Islet precursor cell (in vitro differentiated cells): ENCODE measurements at regions not wholly inside any gene's neighbourhood (a gene's known extent, or its start where the extent isn't known, plus 50 kb on each side); places are given as distances from the start of the nearest gene placed in this dataset.
"Not testable (repeated sequence)": the region's sequence is repeated elsewhere in the genome, so short reads cannot be mapped to it uniquely, and the experiment has no call there.

Experiments used
- DNase-seq: peaks from one replicate; pipeline ENCODE4 v3.0.0-alpha.2; 2018

DNA sequence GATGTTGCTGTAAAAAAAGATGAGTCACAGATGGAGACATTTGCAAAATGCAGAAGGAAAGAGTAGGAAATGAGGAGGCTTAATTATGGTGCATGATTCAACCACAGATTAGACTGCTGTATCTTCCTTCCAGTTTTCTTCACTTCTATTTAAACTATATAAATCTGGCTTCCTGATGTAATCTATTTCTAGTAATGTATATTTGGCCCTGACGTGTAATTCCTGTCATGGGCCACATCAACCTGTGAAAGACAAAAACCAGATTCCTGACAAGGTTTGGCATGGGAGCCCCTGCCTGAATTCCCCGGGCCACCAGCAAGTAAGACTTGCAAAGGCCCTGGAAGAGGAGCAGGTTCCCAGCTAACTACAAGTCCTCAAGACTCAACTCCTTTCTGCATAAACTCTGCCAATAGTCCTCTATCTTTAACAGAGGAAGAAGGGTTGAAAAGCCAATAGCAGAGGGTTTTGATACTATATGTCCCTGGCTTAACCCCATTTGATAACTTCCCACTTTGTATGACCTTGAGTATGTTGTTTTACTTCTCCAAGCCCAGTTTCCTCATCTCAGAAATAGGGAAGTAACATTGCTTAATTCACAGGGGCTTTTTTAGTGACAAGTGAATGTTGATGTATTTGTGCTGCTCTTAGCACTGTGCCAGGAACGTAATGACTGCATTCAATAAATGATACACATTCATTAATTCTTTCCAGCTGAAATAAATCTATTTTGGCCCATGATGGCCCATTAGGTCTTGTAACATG lies 172.7 kb downstream of the SPRY2 start:
- DNase-seq: no peak

DNA sequence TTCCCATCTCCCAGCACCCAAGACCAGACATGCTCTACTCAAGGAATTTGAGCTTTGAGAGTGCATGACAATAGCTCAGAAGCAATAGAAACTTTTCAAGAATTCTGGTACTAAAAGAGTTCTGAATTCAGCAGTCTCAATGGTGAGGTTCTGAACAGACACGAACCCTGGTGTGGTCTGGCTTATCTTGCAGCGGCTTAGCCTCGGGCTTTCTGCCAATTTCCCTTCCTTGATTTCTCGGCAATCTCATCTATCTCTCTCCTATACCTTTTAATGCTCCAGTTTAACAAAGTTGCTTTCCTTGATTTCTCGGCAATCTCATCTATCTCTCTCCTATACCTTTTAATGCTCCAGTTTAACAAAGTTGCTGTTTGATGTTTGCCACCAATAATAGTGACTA lies 174.6 kb downstream of the SPRY2 start:
- no peak for DNase-seq

DNA sequence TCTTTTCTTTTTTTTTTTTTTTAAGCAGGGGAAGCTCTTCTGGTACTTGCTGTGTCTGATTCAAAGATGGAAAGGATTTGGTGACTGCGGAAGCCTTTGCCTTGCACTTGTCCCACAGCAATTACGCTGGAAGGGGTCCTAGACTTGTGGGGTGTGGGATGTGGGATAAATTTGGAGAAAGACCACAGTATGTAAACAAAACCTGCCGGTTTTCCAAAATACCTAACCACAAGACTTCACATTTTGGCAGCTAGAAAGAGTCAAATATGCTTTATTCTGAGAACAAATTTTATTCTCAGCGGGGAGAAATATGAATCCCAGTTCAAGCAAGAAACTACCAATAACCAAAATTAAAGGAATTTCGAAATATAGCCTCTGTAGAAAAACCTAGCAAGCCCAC lies 176.5 kb downstream of the SPRY2 start:
- no peak for DNase-seq

DNA sequence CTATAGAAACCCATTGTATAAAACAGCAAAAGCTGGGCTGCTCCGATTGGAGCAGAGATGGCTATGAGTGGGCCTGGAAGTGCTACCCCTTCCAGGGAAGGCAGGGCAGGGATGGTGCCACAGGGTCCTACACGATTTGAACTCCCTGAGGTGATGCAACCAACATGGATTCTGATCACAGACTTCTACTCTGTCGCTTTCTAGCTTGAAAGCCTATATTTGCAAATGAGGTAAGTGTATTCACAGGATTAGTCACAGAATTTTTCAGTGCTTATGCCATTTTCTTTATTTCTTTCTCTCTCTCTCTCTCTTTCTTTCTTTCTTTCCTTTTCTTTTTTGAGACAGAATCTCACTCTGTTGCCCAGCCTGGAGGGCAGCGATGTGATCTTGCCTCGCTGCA lies 179.0 kb downstream of the SPRY2 start:
- no peak for DNase-seq

DNA sequence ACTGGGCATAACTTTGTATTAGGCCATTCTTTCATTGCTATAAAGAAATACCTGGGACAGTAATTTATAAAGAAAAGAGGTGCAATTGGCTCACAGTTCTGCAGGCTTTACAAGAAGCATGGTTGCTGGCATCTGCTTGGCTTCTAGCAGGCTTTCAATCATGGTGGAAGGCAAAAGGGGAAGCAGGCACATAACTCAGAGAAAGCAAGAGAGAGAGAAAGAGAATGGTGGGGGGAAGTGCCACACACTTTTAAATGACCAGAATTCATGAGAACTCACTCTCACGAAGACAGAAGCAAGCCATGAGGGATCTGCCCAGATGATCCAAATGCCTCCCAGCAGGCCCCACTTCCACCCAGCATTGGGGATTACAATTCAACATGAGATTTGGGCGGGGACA lies 179.7 kb downstream of the SPRY2 start:
- DNase-seq: no peak

DNA sequence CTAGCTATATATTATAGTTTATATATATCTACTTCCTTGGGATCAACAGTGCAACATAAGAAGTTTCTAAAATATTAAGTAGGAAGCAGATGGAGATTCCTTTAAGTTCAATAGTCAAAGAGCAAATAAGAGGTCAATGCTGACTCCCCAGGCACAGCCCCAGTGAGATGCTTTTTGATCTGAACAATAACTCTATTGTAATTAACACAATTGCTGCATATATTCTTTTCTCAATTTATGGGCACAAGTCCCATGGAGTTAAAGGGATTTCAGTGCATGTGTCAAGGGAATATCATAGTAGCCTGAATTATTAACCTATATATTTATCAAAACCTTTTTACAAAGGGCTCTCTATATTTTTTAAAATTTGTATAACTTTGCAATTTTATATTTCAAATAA lies 180.8 kb downstream of the SPRY2 start:
- no peak for DNase-seq

DNA sequence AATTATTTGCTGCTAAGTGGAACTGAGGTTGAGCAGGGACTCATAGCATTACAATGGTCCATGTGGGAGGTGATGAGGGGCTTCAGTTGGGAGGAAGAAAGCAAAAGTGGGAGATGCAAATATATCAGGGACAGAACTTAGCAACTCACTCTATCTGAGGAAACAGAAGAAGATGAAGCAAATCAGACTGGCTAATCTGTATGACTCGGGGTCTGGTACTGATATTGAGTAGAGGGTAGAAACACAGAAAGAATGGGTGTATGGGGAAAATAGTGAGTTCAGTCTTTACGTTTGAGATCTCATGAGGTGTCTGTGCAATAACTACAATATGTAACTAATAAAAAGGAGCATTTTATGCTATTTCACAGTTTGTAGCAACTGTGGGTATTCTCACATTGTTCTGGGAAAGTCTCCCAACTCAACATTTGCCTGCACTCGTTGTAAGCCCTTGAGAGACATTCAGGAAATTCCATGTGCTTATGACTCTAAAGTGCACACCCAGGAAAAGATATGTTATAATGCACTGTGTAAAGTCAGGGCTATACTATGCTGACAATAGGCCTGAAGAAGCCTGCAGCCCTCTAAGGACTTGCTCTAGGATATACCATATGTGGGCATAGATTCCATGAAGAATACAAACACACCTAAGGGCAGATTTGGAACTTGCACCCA lies 183.5 kb downstream of the SPRY2 start:
- no peak for DNase-seq

DNA sequence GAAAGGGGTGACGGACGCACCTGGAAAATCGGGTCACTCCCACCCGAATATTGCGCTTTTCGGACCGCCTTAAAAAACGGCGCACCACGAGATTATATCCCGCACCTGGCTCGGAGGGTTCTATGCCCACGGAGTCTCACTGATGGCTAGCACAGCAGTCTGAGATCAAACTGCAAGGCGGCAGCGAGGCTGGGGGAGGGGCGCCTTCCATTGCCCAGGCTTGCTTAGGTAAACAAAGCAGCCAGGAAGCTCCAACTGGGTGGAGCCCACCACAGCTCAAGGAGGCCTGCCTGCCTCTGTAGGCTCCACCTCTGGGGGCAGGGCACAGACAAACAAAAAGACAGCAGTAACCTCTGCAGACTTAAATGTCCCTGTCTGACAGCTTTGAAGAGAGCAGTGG lies 188.8 kb downstream of the SPRY2 start:
- DNase-seq: not testable (repeated sequence)

DNA sequence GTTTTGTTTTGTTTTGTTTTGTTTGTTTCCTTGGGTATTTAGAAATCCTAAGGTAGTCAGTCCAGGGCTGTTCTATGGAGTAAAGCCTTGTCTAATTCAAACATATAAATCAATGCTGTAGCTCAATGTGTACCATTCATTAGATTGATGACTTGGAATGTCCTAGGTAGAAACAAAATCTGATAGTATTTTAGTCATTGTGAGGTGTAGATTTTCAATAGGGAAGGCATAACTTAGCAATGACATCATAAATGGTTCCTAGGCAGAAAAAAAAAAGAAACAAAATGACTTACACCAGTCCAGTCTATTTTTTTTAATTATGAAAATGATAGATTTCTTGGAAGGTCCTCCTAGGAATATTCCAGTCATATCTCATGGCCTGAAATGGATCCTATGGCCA lies 189.9 kb downstream of the SPRY2 start:
- no peak for DNase-seq

DNA sequence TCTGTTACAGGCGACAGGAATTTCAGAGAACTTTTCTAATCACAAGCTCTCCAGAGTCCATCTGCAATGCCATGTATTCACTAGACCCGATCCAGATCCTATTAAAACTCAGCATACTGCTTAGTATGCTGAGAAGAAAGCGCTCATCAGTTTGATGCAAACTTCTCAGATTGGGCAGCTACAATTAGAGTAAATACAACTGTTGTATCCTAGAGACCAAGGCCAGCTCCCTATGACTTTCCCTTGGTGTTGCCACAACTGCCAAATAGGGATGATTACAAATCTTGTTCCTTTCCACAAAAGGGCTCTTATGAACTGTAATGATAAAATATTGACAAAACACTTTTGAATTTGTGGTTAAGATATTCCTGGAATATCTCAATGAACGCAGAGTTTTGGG lies 191.2 kb downstream of the SPRY2 start:
- no peak for DNase-seq

DNA sequence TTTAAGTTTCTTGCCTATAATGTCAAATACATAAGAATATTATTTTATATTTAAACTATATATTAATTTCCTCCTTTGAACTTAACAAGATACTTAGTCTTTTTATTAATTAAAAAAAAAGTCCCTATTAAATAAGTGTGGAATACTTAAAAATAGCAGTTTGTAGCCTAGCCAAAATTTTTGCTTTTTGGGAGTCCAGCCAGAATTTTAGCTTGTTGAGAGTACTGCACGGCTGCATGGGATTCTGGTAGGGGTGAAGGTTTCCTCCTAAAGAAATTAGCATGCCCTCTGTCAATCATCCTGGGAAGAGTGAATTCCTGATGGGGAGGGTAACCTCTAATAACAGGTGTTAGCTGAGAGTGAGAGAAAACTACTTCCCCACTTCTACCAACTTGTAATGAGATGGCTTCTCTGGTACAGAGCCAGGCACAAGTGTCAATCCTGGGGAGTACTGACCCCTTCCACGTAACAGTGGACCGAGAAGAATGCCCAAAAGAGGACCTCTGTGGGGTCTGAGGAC lies 195.7 kb downstream of the SPRY2 start:
- no peak for DNase-seq

DNA sequence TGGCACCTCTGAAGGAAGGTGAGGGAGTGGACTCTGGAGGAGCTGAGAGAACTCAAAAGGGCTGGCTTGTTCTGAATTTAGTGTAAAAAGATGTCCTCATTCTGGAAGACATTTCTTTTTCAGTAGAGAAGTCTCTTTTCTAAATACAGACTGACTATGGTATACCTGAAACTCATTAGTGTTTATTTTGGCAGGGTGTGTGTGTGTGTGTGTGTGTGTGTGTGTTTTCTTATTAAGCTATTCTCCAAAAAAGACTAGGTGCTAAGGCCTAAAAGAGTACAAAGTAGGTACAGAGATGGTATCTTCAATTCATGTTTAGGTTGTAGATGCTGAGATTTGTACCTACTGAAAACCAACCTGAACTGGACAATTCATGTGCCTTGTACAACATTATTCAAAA lies 196.4 kb downstream of the SPRY2 start:
- DNase-seq: no peak

DNA sequence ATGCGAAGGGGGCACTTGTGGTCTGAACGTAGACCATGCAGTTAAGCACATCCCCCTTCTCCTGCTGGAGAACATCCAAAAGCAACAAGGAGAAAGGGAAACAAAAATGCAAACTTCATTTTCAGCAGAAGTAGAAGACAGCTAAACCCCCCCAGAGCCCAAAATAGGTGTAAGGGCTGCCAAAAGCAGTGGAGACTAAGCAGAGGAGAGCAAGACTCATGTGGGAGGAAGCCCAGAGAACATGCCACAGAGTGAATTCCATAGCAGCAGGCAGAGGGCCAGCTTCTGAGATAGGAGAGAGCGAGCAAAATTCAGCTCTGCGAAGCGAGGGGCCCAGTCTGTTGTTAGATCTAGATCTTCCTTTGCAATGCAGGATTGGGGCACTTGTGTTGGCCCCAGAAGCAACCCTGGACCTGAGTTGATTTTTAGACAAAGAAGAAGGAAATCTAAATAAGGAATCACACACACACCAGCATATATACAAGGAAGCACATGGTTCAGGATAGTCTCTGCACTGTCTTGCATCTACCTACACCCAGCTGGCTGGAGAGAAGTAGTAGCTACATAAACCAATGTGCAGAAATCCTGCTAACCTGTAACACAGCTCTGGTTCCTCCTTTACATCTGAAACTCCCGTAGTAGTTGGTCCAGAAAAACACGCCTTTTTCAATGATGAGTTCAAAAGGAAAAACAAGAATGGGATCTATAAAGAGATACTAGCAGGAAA lies 199.6 kb downstream of the SPRY2 start:
- peak; percentile 56 for DNase-seq

DNA sequence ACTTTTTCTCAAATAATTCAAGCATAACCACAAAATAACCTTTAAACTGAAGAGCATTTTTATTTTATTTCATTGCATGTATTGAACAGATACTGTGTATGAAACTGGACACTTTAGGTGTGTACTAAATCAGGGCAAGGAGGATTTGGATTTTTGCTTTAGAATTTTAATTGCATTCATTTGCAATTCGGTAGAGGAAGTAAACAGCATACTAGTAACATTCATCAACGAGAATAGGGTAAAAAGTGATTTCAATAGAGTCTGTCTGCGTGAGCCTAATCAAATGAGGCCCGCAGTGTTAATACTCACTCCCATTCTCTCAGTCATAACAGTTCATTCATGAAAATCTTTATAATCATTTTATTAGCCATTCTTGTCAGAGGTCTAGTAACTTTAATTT lies 200.2 kb downstream of the SPRY2 start:
- DNase-seq: no peak

DNA sequence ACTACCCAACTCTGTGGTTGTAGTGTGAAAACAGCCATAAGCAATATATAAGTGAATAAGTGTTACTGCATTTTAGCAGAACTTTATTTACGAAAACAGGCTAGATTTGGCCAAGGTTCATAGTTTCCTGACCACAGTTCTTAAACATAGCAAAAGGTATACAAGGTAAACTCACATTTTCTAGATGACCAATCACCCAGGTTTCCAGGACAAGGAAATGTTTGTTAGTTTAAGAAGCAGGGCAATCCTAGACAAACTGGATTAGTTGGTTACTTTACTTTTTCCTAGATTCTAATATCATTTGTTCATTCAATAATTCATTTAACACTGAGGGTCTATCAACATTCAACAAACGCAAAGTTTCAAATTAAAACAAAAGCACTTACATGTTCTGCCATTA lies 201.7 kb downstream of the SPRY2 start:
- no peak for DNase-seq

DNA sequence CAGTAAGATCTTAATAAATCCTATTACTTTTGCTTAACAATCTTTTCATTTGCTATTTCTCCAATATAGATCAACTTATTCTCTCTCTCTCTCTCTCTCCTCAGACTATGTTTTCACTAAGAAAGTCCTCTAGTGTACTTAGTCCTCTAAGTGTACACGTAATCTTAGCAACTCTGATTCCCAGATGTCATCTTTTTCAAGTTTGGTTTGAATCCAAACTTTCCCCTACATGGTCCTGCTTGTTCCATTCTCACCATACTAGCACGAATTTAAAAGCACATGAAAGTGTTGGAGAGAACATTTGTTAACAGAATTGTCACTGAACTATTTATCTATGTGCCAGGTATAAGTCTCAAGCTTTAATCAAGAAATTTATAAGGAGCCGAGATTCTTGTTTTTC lies 202.9 kb downstream of the SPRY2 start:
- no peak for DNase-seq

DNA sequence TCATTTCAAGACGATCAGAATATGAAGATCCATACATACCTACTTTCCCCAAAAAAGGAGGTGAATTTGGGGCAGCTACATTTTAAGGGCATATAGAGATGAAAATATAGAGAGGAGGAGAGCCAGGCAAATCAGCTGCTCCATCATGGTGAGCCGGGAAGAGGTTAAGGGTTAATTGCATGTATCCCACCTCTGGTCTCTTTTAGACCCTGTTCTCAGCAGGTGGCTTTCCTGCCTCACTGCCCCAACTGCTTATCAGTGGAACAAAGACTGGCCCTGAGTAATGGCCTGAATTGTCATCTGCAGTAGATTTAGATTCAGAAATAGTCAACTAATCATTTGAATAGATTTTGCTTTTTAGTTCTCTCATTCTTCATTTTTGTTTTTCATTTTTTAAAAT lies 206.6 kb downstream of the SPRY2 start:
- no peak for DNase-seq

DNA sequence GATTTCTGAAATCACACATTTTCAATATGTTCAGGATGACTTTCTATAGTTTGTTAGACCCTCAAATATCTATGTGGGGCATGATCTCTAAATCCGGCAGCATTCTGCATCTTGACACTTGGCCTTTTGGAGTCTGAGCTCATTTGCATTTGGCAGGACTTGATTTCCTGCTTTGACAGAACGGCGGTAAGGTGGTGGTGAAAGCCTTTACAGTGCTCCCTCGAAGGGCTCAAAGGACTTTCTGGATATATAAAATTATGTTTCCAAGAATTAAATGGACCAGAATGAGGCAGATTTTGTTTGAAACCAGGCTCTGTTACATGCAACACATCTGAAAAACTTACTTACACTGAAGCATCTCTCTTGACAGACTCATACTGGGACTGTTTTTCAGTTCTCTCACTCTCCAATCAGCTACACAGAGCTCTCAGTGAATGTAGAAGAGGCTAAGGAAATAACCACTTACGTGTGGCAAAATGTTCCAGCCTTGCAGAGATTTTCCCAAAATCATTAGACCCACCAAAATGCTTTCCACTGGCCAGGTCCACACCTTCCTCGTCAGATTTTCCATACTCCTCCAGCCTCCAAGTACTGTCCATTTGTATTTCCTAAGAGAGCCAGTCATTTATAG lies 207.2 kb downstream of the SPRY2 start:
- DNase-seq: no peak

DNA sequence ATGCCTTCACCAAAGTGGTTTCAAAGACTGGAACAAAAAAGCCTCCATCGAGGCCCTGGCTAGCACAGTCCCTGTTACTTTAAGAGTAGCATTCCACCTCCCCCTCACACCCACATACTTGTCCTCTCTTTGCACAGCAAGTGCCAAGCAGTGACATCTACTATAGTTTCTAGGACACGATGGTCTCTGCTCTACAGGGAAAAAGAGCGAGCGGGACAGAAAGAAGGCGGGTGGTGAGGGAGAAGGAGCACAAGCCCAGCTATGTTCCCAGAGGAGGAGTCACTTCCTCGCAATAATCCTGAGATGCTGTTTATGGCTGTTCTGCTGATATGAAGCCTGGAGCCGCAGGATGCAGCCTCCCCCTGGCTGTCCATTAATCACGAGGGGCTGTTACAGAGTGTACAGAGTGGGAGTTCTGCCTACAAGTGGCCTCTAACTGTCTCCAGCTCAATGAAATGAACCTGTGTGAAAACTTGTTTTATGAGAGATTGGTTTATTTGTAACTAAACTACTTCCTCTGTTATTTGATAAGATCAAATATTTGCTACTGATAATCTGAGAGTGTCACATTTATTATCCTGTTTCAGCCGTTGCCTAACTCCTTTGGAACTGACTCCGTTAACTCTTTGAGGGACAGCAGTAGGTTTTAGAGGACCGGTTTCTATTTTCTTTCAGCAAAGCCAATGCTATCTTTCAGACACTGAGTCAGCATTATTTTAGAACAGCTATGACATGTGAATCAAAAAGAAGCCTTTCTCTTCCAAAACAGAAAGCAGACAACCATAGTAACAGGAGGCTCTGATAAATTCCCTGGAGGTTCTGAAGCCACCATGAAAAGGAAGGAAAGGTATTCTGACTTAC lies 208.0 kb downstream of the SPRY2 start:
- DNase-seq: peak; percentile 89

DNA sequence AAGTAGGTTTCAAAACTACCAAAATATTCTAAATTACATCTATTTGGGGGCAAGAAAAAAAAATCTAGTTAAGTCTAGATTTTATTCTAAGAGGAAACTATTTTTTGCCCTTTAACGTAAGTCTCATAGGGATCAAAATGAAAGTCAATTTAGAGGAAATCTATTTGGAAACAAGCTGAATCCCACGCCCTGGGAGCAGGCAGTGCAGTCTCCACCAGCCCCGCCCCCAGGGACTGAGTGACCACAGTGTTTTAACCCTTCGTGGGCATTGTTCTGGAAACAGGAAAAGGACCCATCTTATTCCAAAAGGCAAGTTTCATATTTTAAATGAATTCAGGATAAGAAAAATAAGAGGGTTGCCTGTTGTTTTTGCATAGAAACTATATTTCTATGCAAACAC lies 209.7 kb downstream of the SPRY2 start:
- peak; percentile 81 for DNase-seq

DNA sequence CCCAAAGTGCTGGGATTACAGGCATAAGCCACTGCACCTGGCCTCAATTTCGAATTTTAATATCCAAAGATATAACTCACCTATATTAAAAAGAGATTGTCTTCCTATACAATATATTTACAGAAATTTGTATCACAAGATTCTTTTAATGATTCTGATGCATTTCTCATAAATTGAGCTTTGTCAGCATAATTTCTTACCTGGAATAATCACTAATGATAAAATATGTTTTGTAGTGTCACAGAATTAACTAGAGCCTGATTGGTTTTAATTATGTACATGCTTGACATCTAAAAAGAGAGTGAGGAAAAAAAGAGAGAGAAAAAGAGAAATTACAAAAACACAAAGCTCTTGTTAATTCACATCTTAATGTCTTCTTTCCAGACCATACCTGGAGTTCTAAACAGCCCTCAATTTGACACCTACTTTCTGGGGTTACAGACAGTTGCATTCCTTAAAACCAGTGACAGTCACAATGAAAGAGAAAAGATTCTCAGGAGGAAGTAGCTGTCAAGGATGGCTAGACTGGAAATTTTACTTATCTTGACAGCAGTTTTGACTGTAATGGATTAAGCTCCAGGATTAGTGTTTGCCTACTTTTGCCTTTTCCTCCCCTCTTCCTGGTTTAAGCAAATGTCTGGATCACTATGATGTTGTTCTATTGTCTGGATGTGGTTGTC lies 214.4 kb downstream of the SPRY2 start:
- DNase-seq: no peak

DNA sequence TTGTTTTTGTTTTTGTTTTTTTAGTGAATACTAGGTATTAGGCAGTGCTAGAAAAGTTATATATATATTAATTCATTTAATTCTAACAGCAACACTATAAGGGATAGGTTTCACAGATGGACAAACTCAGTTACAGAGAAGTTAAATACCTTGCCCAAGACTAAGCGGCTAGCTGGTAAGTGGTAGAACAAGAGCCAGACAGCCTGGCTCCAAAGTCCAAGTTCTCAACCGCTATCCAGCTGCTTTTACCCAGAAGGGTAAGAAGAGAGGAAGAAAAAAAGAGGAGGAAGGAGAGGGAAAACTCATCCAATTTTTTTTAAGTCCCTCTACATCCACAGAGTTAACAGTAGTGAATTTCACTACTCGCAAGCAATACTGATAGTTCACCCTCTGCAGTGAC lies 217.0 kb downstream of the SPRY2 start:
- no peak for DNase-seq
